Lower leg skin (tissue), 4 donors: ENCODE measurements at regions not wholly inside any gene's neighbourhood (a gene's known extent, or its start where the extent isn't known, plus 50 kb on each side); places are given as distances from the start of the nearest gene placed in this dataset.

Source experiments
- DNase-seq, 2 donors: peaks; one replicate each; pipeline ENCODE4 v3.0.0-alpha.2; 2019; ENCODE audit warnings: low spot score in 2 of 2
- H3K4me3 ChIP-seq: fragments of 200-600 bp; sonication (generic); 2 replicates; pipeline ENCODE4 v1.5.1; 2017; ENCODE audit warnings: mild to moderate bottlenecking, low read depth; ENCODE audit not compliant: poor library complexity, severe bottlenecking
- CTCF ChIP-seq, 3 donors: fragments of 450-650 bp; IDR thresholded peaks; one replicate each; pipeline ENCODE4 v1.5.1; 2016; ENCODE audit warnings: antibody characterized with exemption in 3 of 3, mild to moderate bottlenecking in 3 of 3, moderate library complexity in 2 of 3
- POLR2A ChIP-seq, 2 donors: fragments of 450-650 bp; IDR thresholded peaks; one replicate each; pipeline ENCODE4 v1.6.1; 2016 to 2017; ENCODE audit warnings: antibody characterized with exemption in 2 of 2, mild to moderate bottlenecking in 1 of 2, moderate library complexity in 1 of 2
- WGBS, 2 donors: methylation state at CpG; one replicate each; pipeline ENCODE4 v1.1.5; 2018; 5-methylcytosine and 5-hydroxymethylcytosine counted together
- intact Hi-C: fragments of 100-400 bp; cut with DNase I; formaldehyde crosslinking; loops from one replicate; pipeline ENCODE4 v1.15.0; 2023; ENCODE audit warnings: low total_unique reads

- WGBS, 2 donors: 68 to 80% methylated on average over 1 of the region's 1 CpG
- TF ChIP-seq CTCF (IDR thresholded peaks at IDR 0.05): no peak
- TF ChIP-seq POLR2A (IDR thresholded peaks at IDR 0.05): no peak
- intact Hi-C loops: loop anchor here (5.0 kb wide), 1 partner anchor 602 kb away; no protein-coding TSS in a partner anchor
- no peak for DNase-seq
- H3K4me3 ChIP-seq: no peak overlapping the region
Measured at GRCh38 chrX:83004012-83004411, 504.1 kb upstream of the POU3F4 start.

DNA sequence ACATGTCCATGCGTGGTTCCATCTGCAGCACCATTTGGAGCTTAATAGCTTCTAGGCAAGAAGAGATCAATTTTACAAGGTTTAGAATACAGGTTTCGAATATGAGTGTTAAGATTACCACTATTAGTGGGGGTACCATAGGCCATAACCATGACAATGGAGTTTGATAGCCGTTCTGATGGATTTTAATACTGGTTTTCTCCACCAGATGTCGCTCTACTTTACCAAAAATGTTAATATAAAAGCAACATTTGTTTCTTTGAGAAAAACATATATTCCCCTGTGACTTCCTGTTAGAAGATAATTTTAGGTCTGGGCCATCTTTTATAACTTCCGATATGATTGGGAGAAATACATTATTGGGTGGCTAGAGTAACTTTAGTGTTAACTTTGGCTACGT, 499.7 kb upstream of the POU3F4 start:
- no peak overlapping the region for H3K4me3 ChIP-seq
- TF ChIP-seq CTCF (IDR thresholded peaks at IDR 0.05) (no peak), POLR2A (IDR thresholded peaks at IDR 0.05) (no peak)
- WGBS, 2 donors: 67 to 72% methylated on average over 6 of the region's 6 CpGs
- intact Hi-C loops: no loop called here
- DNase-seq: no peak

- WGBS, 2 donors: 39 to 59% methylated on average over 1 of the region's 1 CpG
- intact Hi-C loops: no loop called here
- TF ChIP-seq POLR2A (IDR thresholded peaks at IDR 0.05): no peak
- TF ChIP-seq CTCF (IDR thresholded peaks at IDR 0.05): no peak
- DNase-seq: no peak
- no peak overlapping the region for H3K4me3 ChIP-seq
Measured at GRCh38 chrX:83019258-83019657, 488.8 kb upstream of the POU3F4 start.

DNA sequence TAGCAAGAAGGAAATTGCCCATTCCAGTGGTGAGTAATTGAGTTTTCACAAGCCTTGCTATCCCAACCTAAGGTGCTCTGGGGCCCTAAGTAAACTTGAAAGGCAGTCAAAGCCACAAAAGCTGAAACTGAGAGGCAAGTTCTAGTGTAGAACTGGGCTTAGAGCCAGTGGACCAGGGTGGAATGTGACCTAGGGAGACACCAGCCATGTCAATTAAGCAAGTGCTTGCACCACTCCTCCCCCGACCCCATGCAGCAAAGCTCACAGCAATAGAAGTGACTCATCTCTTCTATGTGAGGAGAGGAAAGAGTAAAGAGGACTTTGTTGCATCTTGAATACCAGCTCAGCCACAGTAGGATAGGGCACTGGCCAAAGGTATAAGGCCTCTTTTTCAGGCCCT, 486.1 kb upstream of the POU3F4 start:
- no peak for DNase-seq
- intact Hi-C loops: no loop called here
- 64 to 70% methylated on average over 1 of the region's 1 CpG for WGBS, 2 donors
- TF ChIP-seq CTCF (IDR thresholded peaks at IDR 0.05) (no peak), POLR2A (IDR thresholded peaks at IDR 0.05) (no peak)
- no peak overlapping the region for H3K4me3 ChIP-seq
